HG03457 (cell line): ENCODE measurements at regions not wholly inside any gene's neighbourhood (a gene's known extent, or its start where the extent isn't known, plus 50 kb on each side); places are given as distances from the start of the nearest gene placed in this dataset.

Experiments used
- ATAC-seq: cut with Tn5 transposase; IDR thresholded peaks from one replicate; pipeline ENCODE4 v1.9.1; 2021; ENCODE audit warnings: moderate number of reproducible peaks; ENCODE audit not compliant: unreplicated experiment

DNA sequence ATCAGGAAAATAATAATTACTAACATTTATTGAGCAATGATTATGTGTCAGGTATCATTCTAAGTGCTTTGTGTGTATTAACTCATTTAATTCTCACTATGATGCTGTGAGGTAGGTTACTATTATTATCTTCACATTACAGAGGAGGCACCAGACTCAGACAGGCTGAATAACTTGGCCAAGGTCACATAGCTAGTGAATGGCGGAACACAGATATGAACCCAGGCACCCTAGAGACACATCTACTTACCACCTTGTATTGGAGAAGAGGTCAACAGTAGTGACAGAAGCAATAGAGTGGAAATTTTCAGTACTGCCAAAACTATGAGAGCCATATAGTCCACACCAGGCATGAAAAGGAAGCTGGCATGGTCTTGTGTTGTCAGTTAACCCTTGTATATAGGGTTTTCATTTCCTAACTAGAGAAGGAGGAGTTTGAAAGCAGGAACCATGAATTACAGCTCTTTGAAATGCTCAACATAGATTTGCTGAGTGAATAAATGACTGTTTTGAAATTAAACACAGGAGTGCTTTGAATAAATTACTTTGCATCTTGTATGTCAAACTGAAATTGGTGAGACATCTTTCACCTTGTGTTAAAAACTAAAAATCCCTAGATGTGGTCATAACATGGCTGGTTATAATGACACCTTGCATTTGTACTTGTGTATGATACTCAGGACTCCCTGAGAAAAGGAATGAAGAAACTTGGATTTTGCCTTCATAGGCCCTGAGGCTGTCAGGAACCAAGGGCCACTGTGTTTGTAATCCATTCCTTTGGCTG is 71.8 kb downstream of the RTL9 start:
- ATAC-seq = no peak

DNA sequence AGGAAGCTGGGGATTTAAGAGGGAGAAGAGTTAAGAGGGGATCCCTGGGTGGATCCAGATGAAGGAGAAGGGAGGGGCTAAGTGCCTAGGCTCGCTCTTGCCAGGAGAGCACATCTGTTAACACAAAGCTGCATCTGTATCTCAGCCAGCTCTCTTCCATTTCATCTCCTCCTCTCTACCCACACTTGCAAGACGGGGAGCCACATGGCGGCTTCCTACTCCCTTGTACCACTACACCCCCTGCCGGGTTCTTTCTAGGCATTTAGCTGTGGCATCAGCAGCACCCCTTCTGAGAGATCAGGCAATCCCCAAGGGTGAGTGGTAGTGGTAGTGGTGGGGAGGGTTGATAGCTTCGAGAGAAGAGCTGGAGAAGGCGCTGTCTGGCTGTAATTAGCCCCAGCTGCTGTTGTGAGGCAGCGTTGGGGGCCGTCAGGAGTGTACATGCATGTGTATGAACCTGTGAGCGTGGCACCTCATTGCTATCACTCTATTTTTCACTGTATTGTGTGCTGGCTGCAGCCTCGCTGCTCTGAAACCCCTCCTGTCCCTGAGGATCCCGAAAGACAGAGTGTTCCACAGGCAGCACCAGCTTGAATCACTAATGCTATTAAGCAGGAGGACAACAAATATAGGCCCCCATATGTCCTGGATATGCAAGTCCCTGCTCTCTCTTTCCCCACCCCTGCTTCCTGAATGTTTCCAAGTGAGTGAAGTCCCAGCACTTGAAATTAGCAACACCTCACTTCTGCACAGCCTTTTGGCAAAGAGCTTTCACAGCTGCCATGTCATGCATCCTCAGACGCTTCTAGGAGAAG is 73.7 kb downstream of the RTL9 start:
- ATAC-seq = no peak

DNA sequence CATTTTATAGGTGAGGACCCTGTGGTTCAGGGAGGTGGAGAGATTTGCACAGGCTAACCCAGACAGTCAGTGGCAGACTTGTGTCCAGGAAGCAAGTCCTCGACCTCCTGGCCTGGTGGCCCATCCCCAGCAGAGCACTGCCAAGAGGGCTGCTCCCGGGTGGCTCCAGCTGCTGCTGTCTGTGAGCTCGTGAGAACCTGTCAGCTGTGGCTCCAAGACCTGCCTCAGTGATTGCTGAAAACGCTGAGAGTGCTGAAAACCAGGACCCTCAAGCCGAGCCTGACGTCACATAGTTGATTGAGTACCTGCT is 74.2 kb downstream of the RTL9 start:
- no peak for ATAC-seq

DNA sequence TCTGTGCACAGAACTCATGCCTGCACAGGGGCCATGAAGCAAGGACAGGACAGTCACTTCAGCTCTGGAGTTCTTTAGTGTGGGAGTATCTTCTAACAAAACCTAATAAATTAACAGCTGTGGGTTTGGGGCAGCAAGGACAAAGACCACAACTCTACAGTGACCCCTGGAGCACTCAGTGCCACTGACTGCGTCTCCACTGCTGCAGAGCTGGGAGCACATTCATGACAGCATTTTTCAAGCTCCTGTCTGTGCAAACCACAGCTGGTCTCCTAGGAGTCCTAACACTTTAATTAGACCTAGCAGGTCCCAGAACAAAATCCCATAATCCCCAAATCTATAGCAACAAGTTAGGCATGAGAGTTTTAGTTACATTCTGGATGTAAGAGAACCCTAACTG is 76.5 kb downstream of the RTL9 start:
- no peak for ATAC-seq

DNA sequence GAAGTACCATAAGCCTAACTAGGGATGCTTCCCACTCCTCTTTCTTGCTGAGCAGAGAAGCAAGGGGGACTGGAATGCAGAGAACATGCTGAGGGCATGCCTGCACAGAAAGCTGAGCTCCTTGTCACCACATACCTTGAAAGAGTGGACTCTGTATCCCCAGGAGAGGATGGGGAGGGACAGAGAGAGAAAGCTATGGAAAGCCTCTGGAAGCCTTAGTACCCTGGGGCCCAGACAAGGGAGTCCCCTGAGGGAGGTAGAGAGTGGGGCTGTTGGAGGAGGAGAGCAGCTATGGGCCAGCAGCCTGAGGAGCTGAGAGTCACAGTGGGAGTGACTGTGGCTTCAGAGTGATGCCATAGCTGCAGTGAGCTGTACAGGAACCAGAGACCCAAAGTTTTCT is 77.9 kb downstream of the RTL9 start:
- ATAC-seq = no peak

DNA sequence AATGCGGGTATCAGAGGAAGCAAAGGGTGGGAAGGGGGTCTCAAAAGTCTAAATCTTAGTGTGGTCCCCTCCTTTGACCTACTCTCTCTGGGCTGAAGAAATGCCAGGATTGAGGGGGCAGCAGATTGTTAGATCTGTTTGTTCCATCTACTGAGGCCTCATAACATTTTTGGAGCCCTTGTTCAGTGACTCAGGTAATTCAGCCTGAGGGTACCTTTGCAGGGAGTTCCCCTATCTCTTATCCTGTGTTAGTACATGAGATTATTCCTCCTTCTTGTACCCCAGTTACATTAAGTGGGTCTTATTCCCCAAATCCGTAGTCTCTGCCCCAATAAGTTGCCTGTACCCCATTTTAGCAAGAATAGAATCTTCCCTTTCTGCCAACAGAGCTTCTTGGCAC is 79.0 kb downstream of the RTL9 start:
- ATAC-seq = no peak

DNA sequence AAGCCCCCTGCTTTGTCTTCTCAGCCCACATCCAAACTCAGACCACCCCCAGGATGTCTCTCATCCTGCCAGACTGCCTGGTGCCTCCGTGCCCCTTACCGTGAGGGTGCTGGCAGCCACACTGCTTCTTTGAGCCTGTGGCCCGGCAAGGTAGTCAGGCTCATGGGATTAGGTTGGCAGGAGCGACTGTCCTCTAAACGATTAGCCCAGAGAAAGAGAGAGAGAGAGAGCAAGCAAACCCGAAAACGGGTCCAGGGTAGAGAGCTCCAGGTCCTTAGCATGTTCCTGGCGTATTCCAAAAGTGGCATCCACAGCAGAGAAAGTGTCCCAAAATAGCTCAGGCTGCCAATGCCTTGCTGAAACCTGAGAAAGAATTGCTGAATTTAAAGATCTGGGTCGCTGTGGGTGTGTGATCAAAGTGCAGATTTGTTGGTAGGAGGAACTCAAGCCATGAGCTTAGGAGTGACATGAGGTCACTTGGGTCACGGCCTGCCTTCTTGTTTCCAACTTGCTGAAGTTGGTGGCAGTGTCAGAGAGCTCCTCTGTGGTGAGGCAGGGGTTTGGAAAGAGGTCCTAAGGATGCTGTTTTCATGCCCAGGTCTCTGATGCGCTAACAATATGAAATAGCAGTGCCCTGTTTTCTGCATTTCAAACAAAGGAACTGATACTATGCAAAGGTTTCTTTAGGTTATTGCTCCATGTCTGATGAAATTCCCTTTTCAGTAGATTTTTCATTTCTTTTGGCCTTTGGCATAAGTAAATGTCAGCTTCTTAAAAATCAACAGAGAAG is 81.6 kb downstream of the RTL9 start:
- ATAC-seq = no peak

DNA sequence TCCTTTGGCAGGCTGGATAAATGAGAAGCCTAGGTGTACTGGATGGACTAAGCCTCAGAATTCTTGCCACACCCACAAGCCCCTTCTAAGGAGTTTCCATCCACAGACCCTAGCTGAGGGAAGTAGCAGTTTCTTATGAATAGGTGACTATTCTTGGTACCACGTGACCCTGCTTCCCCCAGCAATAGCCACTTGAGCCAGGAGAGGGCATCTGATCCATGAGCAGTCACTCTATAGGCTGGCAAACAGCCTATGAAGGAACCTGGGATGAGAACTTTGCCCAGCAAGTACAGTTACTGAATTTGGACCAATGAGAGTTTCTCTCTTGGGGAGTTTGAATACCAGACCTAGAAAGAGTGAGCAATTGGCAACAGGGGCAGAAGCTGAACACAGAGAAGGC is 84.0 kb downstream of the RTL9 start:
- no peak for ATAC-seq

DNA sequence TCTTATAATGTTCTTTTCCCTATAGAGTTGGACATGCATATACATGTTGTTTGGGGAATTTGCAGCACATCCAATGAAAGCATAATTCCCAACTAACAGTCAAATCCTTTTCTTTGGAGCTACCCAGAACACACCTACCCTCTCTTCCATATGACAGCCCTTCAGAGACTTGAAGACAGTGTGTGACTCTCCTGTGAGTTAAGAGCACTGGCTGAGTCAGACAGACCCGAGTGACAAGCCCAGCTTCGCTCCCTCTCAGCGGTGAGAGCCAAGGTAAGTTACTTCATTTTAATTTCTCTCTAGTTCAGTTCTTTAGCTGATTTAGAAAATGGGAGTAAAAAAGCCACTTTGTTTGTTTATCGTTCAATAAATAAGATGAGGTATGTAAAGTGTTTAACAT is 86.3 kb downstream of the RTL9 start:
- no peak for ATAC-seq

DNA sequence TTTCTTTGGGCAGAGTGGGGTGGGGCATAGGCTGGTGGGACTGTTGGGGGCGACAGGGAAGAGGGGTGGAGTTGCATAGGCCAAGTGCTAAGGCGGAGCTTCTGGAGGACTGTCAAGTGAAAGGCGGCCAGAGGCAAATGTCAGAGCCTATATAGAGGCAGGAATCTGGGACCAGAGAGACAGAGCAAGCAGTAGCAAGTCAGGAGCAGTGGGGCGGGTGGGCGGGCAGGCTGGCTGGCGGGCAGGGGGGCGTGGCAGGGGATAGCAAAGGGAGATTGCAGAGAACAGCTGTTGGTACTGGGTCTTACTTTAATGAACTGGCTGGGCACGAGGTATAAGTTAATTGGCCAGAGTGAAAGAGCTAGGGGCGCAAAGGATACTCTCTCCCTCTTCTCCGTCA is 89.8 kb downstream of the RTL9 start:
- no peak for ATAC-seq

DNA sequence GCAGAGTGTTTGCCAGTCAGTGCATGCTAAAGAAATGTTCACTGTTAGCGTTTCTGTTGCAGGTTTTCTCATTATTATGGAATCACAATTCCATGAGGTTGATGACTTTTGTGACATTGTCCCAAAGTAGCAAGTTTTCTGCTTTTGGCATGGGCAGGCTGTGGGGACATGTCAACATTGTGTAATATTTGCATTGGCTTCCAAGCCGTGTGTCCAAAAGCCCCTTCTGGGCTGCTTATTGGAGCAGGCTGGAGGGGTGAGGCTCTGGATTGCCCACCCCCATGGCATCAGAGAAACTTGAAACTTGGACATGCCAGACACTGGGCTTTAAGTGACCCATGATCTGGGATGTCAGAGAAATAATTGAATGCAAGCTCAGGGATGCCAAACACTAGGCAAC is 90.7 kb downstream of the RTL9 start:
- no peak for ATAC-seq

DNA sequence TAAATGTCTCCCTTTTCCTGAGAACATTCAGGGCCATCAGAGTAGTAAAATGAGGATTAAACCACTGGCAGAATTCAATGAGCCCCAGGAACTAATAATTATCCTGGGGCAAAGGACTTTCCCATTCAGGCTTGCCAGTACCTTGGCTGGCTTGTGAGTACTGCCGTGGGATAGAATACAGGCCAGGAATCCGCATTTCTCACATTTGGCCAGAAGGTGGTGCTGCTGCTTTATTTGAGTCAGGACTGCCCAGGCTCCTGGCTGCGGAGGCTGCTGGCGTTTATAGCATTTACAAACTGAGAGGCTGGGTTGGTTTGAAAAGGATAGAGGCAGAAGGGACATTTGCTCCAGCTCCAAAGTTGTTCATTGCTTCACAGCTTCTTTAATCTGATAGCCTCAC is 91.4 kb downstream of the RTL9 start:
- ATAC-seq = no peak

DNA sequence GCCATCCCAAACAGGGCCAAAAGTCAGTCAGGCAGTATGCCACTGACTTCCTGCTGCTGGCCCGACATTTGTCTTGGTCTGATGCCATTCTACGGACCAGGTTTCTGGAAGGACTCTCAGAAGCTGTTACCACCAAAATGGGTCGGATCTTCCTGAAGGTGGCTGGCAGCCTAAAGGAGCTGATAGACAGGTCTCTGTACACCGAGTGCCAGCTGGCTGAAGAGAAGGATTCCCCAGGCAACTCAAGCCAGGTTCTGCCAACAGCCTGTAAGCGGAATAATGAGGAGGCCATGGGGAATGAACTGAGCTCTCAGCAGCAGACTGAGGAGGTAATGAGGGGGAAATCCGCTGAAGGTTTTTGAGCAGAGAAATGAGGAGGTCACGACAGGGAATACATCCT is 95.7 kb downstream of the RTL9 start:
- ATAC-seq = no peak

DNA sequence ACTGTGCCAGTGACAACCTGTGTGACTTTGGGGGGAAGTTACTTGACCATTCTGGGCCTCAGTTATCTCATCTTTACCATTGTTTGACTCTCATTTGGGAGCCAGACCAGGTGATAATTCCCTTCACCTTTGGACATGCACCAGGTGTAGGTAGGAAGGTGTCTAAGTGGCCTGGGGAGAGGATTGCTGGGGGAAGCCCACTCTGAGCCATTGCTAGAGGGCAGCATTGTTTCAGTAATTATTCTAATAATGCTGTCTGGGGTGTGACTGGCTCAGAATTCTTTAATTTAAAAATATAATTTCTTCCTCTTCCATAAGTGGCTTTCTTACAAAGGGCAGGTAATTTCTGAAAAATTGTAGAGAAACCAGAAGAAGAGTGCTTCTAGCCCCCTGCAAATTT is 104.3 kb downstream of the RTL9 start:
- ATAC-seq = no peak

DNA sequence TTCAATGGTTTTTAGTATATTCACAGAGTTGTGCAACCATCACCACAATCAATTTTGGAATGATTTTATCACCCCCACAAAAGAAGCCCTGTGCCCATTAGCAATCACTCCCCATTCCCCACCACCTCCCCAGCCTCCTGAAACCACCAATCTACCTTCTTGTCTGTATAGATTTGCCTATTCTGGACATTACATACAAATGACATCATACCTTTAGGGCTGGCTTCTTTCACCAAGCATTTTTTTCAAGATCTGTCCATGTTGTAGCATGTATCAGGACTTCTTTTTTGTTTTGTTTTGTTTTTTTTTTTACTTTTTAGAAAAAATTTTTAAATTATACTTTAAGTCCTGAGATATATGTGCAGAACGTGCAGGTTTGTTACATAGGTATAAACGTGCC is 108.1 kb downstream of the RTL9 start:
- no peak for ATAC-seq

DNA sequence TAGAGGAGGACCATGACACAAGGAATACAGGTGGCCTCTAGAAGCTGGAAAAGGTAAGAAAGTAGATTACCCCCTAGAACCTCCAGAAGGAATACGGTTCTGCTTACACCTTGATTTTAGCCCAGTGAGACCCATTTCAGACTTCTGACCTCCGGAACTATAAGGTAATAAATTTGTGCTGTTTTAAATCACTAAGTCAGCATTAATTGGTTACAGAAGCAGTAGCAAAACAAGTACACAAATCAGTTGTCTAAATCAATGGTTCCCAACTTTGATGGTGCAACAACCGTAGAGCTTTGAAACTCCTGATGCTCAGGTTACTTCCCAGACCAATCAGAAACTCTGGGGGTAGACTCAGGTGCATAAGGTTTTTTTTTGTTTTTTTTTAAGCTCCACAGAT is 113.6 kb downstream of the RTL9 start:
- ATAC-seq = no peak

DNA sequence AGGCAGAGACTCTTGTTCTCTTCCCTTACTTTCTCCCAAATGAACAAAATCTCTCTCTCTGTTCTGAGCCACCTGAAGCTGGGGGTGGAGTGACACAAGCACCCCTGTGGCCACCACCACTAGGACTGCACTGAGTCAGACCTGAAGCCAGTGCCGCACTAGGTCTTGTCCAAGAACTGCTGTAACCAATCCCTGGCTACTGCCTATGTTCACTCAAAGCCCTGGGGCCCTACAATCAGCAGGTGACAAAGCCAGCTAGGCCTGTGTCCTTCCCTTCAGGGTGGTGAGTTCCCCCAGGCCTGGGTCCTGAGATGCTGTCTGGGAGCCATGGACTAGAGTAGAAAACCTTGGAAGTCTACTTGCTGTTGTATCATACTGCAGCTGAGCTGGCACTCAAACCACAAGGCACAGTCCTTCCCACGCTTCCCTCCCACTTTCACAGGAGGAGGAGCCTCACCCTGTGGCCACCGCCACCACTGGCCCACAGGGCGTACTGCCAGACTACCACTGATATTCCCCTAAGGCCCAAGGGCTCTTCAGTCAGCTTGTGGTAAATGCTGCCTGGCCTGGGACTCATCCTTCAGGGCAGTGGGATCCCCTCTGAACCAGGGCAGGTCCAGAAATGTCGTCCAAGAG is 119.1 kb downstream of the RTL9 start:
- ATAC-seq = no peak

DNA sequence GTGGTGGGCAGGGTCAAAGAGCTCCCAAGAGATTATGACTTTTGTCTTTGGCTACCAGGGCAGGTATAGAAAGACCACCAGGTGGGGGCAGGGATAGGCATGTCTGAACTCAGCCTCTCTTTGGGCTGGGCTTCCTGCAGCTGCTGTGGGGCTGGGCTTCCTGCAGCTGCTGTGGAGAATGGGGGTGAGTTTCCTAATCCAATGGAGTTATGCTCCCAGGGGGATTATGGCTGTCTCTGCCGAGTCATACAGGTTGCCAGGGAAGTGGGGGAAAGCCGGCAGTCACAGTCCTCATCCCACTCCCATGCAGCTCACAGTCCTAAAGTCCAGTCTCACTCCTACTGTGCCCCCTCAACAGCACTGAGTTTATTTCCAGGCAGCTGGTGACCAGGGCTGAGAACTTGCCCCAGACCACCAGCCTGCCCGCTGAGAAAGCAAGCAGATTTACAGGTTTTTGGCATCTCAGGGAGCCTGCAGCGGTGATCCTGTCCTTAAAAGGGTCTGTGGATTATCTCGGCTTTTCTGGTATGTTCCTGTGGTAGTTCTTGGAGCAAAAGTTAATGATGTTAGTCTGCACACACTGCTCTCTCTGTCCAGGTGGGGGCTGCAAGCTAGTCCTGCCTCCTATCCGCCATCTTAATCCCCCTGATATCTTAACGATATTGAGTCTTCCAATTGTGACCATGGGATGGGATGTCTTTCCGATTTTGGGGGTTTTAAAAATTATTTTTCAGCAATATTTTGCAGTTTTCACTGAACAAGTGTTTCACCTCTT is 133.4 kb downstream of the RTL9 start:
- ATAC-seq = no peak

DNA sequence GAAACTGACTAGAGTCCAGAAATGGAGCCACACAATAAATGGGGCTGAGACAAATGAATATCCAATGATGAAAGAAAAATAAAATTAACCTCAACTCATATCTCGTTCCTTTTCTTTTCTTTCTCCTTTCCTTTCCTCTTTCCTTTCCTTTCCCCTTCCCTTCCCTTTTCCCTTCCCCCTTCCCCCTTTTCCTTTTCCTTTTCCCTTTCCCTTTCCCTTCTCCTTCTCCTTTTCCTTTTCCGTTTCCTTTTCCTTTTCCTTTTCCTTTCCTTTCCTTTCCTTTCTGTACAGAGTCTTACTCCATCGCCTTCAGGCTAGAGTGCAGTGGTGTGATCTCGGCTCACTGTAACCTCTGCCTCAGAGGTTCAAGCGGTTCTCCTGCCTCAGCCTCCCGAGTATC is 146.3 kb downstream of the RTL9 start:
- ATAC-seq = no peak

DNA sequence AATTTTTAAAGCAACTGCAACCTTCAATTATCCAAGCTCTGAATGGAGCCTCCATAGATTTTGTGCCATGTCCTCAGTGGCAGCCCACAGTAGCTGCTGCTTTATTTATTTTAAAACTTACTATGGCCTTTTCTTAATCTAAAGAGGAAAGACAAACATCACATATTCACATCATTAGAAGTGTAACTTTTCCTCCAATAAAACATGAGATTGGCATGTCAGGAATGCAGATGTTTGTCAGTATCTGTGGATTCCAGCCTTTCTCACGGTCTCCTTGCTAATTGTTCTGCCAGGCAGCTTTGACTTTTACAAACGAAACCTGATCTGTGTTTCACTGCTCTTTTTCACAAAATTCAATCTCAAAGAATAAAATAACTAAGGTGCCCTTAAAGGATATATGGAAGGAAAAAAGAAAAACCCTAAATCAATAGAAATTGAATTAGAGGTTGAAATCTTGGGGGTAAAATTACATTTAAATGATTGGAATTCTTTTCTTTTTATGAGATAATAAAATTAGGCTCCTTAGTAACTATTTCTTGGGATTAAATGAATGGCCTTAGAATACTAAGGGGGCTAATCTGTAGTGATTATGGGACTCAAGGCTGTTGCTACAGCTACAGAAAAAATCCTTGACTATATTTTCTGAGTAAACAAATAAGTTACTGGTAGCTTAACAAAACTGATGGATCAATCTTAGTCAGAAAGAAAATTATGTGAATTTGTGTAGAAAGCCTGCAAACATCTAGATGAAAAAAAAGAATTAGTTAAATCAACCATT is 151.3 kb downstream of the RTL9 start:
- no peak for ATAC-seq
